NCI-H446 (cell line): ENCODE measurements at regions not wholly inside any gene's neighbourhood (a gene's known extent, or its start where the extent isn't known, plus 50 kb on each side); places are given as distances from the start of the nearest gene placed in this dataset.

Source experiments
- DNase-seq, 2 experiments: peaks; one replicate each; lab custom pipeline; 2025; lab: John Stamatoyannopoulos, UW

DNA sequence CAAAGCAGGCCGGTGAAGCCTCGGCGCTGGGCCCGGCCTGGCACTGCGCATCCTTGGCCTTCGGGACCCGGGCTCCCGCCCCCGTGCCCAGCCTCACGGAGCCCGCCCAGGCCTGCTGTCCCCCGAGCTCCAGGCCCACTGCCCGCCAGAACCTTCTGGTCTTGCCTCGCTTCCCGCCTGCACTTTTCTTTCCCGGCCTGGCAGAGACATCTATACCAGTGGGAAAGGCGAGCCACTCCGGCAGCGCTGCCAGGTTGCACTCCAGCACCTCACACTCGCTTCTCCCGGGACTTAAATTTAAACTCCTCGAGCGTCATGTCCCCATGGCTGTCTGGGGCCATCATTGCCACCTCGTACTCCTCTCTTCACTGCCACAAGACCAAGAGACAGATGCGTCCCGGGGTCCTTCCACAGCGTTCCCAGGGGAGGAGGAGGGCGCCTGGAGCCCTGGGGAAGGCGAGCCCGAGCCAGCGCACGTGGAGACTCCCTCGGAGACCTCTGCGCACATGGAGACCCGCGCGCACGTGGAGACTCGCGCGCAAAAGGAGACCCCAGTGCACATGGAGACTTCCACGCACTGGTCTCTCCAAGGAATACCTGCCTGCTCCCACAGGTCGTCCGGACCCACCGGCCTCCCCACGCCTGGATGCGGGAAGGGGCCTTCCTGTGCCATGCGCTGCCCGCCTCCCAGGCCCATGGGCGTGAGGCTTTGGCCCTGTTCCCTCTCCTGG, 253.1 kb upstream of the SALL3 start:
- DNase-seq, result no peak

DNA sequence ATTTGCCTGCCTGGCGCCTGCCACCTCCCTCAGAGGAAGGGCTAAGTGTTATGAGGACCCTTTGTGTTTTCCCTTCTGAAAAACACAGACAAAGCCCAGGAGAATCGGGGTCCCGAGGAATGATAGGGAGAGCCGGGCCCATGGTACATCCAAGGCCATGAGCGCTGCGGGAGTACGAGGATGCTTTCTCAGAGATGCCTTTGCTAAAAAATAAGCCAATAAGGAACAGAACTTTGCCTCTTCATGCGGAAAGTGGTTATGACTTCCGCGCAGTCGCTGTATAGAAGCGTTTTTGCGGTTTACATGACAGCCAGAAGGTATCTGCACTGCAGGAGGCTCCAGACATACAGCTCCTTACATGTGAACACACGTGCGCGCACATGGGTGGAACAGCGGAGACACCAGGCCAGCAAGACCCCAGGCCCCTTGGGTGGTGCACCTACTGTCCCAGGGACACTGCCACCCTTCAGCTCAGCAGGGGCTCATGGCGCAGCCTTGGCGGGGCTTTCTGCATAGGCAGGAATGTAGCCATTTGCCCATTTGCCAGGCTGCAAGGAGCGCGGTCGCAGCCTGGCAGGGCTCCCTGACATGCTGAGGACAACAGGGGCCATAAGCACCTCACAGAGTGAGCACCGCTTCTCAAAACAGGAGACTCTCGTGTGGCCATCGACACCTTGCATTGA, 252.4 kb upstream of the SALL3 start:
- DNase-seq, result no peak

DNA sequence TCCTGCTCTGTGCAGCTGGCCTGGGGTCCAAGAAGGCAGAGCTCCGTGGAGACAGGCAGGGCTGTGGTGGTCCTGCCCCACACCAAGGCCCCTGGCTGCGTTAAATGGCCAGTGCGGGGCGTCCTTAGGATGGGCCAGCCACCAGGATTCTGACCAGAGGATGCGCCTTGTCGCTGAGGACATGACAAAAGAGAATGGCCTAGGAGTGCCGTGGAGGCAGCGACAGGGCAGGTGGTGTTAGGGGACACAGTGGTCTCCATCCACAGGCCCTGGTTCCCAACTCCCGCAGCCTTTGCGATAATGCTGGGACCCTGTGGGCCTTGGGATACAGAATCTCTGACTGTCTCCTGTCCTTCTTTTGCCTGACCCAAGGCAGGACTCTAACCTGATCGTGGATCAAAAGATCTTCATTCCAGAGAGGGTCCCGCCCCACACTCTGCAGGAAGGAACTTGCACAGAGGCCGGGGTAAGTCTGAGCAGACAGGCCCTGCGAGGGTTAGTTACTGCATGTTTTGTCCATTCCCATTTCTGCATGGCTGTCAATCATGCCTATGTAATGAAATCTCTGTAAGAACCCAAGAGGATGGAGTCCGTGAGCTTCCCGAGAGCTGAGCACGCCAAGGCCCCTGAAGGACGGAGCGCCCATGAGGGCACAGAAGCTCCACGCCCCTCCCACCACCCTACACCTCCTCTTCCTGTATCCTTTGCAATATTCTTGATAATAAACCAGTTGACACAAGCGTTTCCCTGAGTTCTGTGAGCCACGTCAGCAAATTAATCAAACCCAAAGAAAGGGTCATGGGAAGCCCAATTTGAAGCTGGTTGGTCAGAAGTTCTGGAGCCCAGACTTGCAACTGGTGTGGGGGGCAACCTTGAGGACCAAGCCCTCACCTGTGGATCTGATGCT, 251.5 kb upstream of the SALL3 start:
- DNase-seq, result no peak

DNA sequence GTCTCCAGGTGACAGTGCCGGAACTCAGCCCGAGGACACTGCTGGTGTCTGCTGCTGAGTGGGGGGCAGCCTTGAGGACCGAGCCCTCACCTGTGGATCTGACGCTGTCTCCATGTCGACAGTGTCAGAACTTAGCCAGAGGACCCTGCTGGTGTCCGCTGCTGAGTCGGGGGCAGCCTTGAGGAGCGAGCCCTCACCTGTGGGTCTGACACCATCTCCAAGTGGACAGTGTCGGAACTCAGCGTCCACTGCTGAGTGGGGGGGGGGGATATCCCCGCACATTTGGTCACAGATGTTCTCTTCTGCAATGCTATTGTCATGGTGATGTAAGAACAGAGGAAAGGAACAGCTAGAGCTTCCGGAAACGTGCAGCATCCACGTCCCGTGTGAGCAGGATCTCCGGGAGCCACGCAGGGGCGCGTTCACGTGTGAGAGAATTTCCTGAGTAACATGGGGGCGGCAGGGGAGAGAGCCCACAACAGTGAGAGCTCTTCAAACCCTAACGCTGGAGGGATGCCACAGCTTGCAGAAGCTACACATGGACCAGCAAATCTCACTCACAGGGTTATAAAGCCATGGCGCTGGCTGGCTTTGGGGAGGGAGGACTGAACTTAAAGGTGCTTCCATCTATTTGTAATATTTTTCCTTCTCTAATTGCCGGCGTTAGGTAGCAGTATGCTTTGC, 250.7 kb upstream of the SALL3 start:
- DNase-seq, result no peak

DNA sequence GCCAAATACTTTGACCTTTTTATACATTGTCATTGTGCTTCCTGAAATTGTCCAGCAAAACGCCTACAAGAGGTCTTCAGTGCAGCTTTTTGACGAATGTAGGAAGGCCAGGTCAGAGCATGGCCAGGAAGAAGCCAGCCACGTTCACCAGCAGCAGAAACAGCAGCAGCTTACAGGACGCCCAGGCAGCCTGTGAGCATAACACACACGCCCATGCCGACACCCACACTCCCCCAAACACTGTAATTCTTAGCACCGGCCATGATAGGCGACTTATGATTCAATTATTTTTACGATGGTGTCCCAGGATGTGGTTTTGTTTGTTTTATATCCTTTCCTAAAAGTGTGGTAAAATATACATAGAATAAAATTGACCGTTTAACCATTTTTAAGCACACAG, 249.1 kb upstream of the SALL3 start:
- no peak for DNase-seq

DNA sequence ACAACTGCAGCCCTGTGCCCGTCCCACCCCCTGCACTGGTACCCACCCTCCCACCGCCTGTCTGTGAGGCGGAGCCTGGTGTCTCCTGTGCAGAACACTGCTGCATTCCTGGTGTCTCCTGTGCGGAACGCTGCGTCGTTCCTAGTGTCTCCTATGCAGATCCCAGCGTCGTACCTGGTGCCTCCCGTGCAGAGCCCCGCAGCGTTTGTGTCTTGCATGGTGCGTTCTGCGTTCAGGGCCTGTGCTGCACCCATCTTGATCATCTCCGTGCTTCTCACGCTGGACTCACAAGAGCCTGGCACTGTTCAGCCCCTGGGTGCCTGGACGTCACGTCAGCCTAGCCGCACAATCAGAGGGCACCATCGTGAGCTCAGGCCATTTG, 248.6 kb upstream of the SALL3 start:
- DNase-seq, result no peak

DNA sequence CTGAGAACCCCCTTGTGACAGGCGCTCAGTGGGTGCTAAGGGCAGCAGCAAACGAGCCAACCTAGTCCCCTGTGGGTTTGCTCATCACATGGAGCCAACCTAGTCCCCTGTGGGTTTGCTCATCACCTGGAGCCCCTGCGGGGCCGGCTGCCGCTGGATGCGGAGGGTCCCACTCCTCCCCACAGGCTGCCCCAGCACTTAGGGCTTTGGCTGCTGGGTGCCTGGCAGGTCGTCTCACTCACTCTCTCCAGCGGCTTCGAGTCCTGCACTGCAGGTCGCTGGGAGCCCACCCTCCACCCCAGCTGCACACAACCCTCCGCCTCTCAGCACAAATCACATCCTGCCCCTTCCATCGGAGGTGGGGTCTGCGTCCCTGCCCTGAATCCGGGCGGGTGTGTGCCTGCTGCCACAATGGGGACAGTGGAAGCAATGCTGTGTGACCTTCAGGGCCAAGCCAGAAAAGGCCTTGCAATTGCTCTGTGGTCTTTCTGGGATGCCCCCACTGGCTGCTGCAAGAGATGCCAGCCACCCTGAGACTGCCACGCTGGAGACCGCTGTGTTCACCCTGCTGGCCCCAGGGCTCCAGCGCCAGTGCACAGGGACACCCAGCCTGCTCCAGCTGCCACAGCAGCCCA, 248.1 kb upstream of the SALL3 start:
- DNase-seq, result no peak

DNA sequence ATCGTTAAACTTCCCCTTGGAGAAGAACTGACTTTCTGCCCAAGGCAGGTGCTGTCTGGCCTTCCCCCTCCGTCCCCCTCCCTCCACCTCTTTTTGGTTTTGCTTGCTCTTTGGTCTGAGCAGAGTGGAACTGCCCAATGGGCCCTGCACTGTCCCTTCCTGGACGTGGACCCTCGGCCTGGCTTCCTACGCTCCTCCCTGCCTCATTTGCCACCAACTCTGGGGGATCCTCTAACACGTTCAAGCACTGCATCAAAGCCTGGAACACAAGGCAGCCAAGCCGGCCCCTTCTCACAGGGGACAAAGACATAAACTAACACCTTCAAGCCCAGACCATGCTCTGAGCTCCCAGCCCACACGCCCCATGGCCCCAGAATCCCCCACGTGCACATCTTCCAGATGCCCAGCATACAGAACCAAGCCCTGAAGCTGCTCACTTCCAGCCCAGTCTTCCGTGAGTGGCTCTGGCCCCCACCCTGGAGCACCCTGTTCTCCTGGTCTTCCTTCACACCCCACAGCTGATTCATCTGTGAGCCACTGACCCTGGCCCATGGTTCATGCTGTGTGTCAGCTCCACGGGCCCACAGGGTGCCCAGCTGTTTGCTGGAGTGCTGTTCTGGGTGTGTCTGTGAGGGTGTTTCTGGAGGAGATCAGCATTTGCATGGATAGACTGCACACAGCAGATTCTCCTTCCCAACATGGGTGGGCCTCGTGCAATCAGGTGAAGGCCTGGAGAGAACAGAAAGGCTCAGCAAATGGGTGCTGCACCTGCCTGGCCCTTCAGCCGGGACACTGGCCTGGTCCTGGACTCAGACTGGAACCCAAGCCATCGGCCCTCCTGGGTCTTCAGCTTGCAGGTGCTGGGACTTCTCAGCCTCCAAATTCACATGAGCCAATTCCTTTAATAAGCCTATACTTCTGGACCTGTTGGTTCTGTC, 247.1 kb upstream of the SALL3 start:
- DNase-seq, result no peak

DNA sequence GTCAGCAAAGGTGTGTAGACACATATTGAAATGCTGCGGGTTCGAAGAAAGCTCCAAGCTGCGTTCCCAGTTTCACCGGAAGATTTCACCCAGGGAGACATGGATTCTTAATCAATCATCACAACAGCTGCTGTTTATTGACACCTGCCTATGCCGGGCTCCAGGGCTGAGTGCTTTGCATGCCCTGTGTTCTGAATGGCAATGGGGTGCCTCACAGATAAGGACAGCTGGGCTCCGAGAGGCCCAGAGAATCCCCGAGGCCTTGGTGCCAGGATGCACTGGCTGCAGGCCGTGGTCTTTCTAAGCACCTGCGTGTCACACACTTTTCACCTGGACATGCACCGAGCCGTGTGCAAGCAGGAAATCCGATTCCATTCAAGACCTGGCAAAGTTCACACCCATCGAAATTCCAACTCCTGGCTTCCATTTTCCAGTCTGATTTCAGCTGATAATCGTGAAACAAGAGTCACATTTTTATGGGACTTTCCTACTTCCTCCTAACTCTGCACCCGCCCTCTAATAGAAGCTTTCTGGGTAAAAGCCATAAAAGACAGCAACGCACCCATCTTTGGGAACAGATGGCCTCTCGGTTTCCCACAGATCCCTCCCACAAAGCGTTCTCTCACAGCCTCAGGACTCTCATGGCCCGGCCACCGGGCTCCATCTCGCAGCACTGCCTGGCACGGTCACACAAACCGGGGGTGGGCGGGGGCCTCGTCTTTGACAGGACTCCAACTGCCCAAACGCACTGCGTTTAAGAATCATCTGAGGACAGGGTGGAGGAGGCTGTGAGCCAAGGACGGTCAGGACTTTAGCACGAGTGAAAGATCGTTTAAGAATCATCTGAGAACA, 245.6 kb upstream of the SALL3 start:
- no peak for DNase-seq

DNA sequence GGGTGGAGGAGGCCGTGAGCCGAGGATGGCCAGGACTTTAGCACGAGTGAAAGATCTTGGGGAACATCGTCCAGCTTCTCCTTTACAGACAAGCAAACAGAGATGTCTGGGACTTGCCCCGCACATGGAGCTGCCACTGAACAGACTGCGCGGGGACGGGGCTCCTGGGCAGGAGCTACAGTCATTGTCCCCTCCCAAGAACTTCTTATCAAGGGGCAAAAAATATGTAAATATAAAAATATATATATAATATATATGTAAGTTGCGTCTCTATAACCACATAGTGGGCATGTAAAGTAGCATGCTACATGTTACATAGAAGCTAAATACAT, 245.0 kb upstream of the SALL3 start:
- no peak for DNase-seq

DNA sequence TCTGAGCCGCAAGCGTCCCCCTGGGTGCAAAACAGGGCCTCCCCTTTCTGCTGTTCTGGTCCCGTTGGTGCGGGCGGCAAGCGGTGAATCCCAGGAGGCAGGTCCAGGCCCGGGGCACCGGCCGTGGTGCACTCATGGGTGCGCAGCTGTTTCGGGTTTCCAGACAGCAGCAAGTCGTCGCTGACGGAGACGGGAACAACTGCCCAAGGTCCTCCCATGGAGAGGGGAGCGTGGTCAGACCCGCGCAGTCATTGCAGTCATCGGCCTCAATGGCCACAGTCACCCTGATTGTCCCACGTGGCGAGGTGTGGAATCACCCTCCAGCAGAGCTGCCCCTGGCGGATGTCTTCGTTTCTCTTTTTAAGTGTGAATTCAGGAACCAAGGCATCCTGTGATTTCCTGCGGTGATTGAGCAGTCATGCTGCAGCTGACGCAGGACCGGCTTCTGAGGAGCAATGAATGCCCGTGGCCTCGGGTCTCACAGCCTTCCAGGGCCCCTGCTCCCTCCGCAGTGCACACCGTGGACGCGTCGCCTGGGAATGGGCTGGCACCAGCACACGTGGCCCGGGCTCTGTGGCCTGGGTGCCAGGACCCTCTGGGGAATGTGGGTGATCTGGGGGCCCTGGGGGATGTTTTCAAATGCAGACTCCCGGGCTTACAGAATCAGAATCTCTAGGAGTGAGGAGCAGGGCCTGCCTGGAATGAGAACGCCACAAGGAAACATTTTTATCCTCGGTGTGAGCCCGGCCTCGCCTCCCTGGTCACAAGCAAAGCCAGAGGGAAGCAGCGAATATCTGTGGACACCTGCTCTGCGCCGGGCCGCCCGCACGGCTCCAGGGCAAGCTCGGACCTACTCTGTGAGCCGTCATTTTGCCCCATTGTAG, 244.2 kb upstream of the SALL3 start:
- no peak for DNase-seq

DNA sequence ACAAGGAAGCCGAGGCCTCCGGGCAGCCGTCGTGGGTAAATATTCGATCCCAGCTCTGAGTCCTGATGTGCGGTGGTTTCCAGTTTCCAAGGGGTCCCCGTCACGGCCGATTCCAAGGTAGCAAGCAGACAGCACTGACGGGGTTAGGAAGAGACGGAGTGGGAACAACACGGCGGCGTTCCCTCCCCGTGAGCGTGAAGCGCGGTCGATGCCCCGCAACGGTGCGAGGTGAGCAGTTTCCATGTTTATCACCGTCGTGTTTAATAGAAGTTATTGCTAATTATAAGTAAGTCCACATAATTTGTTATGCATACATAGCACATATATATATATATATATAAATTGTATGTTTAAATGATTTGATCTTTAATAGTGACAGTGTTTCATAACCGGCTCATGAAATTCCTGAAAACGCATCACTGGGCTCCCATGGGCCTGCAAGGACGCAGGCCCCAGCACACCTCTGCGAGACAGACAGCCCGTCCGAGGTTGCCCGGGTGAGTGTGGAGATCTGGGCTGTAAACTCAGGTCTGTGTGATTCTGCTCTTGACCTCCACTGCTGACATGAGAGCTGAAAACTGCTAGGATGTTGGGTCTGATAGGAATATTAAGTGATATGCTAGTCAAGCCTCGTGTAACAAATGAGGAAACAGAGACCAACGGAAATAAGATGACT, 243.5 kb upstream of the SALL3 start:
- DNase-seq, result no peak

DNA sequence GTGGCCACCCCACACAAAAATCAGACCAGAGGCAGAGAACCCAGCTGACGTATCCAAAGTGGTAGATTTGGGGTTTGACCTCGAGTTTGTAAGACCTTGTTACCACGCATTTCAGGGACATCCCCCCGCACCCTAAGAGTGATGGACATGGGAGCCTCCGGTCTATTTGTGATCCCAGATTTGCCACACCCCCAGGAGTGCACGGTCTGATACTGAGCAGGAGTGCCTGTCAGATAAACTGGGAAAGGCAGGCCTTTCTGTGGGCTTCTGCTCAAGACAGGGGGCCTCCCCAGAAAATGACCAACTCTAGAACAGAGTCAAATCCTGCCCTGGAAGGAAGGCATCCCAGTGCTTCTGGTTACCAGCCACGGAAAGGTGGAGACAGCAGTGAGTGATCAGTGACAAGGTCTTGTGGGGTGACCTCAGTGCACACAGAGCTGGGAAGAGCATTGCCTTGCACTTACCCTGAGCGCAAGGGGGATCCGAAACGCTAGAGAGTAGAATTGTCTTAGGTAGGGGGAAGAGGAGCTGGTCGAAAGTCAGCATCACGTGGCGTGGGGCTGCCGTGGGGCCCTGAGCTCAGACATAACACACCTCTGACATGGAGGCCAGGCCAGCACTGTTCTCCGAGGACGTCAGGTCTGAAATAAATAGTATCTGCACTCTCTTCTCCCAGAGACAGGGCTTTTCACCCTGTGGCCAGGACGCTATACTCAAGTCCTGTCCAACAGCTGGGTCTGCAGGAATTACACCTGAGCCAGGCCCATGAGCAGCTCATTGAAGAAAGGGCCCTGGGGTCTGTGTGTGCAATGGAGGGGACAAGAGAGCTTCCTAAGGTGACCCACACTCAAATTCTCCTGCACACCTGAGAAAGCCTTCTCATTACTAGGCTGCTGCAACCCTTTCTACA, 242.4 kb upstream of the SALL3 start:
- DNase-seq, result no peak

DNA sequence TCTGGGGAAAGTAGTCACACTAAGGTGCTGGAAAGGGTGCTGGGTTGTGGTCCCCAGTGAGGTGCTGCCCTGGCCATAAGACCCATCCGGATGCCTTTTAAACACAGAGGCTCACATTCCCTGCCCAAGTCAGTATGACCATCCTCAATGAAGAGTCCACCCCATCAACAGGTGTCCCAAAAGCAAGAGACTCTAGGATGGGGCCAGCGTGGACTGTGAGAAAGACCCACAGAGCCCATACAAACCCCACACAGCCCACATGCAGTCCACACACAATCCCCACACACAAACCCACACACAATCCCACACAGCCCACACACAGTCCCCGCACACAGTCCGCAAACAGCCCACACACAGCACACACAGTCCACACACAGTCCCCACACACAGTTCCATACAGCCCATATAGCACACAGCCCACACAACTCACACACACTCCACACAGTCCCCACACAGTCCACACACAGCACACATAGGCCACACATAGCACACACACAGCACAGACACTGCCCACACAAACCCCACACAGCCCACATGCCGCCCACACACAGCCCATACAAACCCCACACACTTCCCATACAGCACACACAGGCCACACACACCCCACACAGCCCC, 241.4 kb upstream of the SALL3 start:
- DNase-seq, result no peak

DNA sequence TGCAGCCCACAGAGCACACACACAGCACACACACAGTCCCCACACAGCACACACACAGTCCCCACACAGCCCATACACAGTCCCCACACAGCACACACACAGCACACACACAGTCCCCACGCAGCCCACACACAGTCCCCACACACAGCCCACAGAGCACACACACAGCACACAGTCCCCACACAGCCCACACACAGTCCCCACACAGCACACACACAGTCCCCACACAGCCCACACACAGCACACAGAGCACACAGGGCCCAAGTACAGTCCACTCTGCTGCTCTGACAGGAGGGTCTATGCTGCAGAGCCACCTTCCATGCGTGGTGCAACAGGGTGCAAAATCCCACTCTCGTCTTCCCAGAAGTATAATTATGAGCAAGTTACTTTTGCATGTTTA, 240.5 kb upstream of the SALL3 start:
- DNase-seq, result no peak

DNA sequence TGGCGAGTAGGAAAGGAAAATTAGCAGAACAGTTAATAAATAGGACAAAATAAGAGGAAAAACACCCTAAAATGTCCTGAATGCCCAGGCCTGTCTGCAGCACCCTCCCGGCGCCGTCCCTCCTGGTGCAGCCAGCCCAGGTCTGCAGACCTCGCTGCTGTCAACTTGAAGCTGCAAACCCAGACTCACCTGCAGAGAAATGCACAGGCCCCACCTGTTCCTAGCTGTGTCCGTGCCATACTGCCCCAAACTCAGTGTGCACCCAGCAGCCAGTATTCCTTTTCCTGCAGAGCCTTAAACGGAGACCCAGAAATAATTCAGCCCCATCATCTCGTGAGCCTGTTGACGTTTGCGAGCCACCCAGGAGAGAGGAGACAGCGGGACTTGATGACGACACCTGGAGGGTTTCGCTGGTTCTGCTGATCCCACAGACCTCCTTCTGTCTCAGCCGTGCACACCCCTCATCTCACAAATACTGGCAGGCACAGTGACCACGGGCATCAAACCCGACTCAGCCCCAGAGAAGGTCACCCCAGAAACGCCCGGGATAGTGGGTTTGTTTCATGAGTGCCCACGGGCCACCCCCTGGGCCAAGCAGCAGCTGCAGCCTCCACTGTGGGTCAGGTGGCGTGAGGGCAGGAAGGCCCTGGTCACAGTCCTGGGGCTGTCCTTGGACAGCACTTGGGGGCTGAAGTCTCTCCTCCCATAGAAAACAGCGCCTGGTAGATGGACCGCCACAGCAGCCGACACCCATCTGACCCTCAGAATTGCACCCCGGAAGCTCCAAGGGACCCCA, 239.5 kb upstream of the SALL3 start:
- no peak for DNase-seq
